GF-D8 (cell line): ENCODE measurements at regions not wholly inside any gene's neighbourhood (a gene's known extent, or its start where the extent isn't known, plus 50 kb on each side); places are given as distances from the start of the nearest gene placed in this dataset.
"Not testable (repeated sequence)": the region's sequence is repeated elsewhere in the genome, so short reads cannot be mapped to it uniquely, and the experiment has no call there.

Experiments used
- DNase-seq: peaks from one replicate; lab custom pipeline; 2025; lab: John Stamatoyannopoulos, UW

GRCh38 chr5:166068547-166069335 lies 2222.7 kb upstream of the WWC1 start:
- DNase-seq = no peak

- DNase-seq = no peak
Observed at GRCh38 chr5:166073901-166074581, 2217.4 kb upstream of the WWC1 start.

- no peak for DNase-seq
Observed at GRCh38 chr5:166074582-166075481, 2216.6 kb upstream of the WWC1 start.

- no peak for DNase-seq
Observed at GRCh38 chr5:166083183-166083959, 2208.1 kb upstream of the WWC1 start.

GRCh38 chr5:166086568-166086967 lies 2204.9 kb upstream of the WWC1 start:
- DNase-seq = no peak

GRCh38 chr5:166088389-166089039 lies 2202.9 kb upstream of the WWC1 start:
- no peak for DNase-seq

- no peak for DNase-seq
Observed at GRCh38 chr5:166091931-166092330, 2199.5 kb upstream of the WWC1 start.

GRCh38 chr5:166093312-166093711 lies 2198.1 kb upstream of the WWC1 start:
- no peak for DNase-seq

GRCh38 chr5:166102947-166103346 lies 2188.5 kb upstream of the WWC1 start:
- no peak for DNase-seq

GRCh38 chr5:166111021-166111420 lies 2180.4 kb upstream of the WWC1 start:
- no peak for DNase-seq

GRCh38 chr5:166117072-166118066 lies 2174.1 kb upstream of the WWC1 start:
- no peak for DNase-seq

GRCh38 chr5:166119506-166119905 lies 2171.9 kb upstream of the WWC1 start:
- no peak for DNase-seq

GRCh38 chr5:166123717-166124116 lies 2167.7 kb upstream of the WWC1 start:
- DNase-seq = no peak

GRCh38 chr5:166127766-166128570 lies 2163.5 kb upstream of the WWC1 start:
- no peak for DNase-seq

- not testable (repeated sequence) for DNase-seq
Observed at GRCh38 chr5:166145107-166145506, 2146.3 kb upstream of the WWC1 start.

- DNase-seq = no peak
Observed at GRCh38 chr5:166163996-166164610, 2127.3 kb upstream of the WWC1 start.

GRCh38 chr5:166165596-166165995 lies 2125.8 kb upstream of the WWC1 start:
- no peak for DNase-seq

- DNase-seq = no peak
Observed at GRCh38 chr5:166166071-166166470, 2125.4 kb upstream of the WWC1 start.

- no peak for DNase-seq
Observed at GRCh38 chr5:166172597-166172996, 2118.8 kb upstream of the WWC1 start.
